ENCODE measurements at regions not wholly inside any gene's neighbourhood (a gene's known extent, or its start where the extent isn't known, plus 50 kb on each side); places are given as distances from the start of the nearest gene placed in this dataset.

- 86 to 89% methylated on average over 9 of the region's 9 CpGs for WGBS, 2 donors
- H3K9me3 ChIP-seq: no peaks in the 10 kb centered on the region
- no peak for TF ChIP-seq CTCF (IDR thresholded peaks at IDR 0.05)
- no peak overlapping the region for H3K27ac ChIP-seq
- peaks cover 6 to 24% (median 14%) of the 10 kb centered on the region in 9 donors for H3K4me1 ChIP-seq
- peaks cover 0 to 4% (median 0%) of the 10 kb centered on the region in 7 donors for H3K27me3 ChIP-seq
- ATAC-seq (peak in 1 of 8 donors; percentile 6), DNase-seq (no peak)
- intact Hi-C loops (cut with DNase I): loop anchor here in 2 of 10 donors (5.0 kb wide), 2 partner anchors 50 to 95 kb away; no protein-coding TSS in a partner anchor
- no peak overlapping the region for H3K4me3 ChIP-seq
- no peaks in the 10 kb centered on the region for H3K36me3 ChIP-seq
Observed at GRCh38 chr3:184467171-184467570, 87.3 kb downstream of the CHRD start.

GRCh38 chr3:184470551-184470950, 90.7 kb downstream of the CHRD start:
- peaks cover 0 to 7% (median 0%) of the 10 kb centered on the region in 11 donors for H3K9me3 ChIP-seq
- H3K36me3 ChIP-seq: no peaks in the 10 kb centered on the region
- DNase-seq (no peak), ATAC-seq (no peak)
- intact Hi-C loops (cut with DNase I): loop anchor here in 1 of 10 donors (5.0 kb wide), 1 partner anchor 42 kb away; no protein-coding TSS in a partner anchor
- H3K27me3 ChIP-seq: peaks cover 0 to 14% (median 0%) of the 10 kb centered on the region in 7 donors
- peak overlapping the region in 1 of 10 donors; percentile 6 for H3K27ac ChIP-seq
- no peak for TF ChIP-seq CTCF (IDR thresholded peaks at IDR 0.05)
- 63 to 67% methylated on average over 6 of the region's 6 CpGs for WGBS, 2 donors
- peaks cover 6 to 36% (median 14%) of the 10 kb centered on the region in 9 donors for H3K4me1 ChIP-seq
- H3K4me3 ChIP-seq: no peak overlapping the region

- H3K4me1 ChIP-seq: peaks cover under 1 to 27% (median 6%) of the 10 kb centered on the region in 9 donors
- no peak overlapping the region for H3K4me3 ChIP-seq
- intact Hi-C loops (cut with DNase I): loop anchor here in 1 of 10 donors (5.0 kb wide), 1 partner anchor 41 kb away; no protein-coding TSS in a partner anchor
- peaks cover 0 to 12% (median 0%) of the 10 kb centered on the region in 11 donors for H3K9me3 ChIP-seq
- DNase-seq (no peak), ATAC-seq (no peak)
- H3K27ac ChIP-seq: no peak overlapping the region
- no peak for TF ChIP-seq CTCF (IDR thresholded peaks at IDR 0.05)
- peaks cover 0 to 14% (median 0%) of the 10 kb centered on the region in 7 donors for H3K27me3 ChIP-seq
- no peaks in the 10 kb centered on the region for H3K36me3 ChIP-seq
- WGBS, 2 donors: 63 to 86% methylated on average over 3 of the region's 3 CpGs
Observed at GRCh38 chr3:184471439-184471838, 90.1 kb upstream of the EPHB3 start.

GRCh38 chr3:184472723-184473428, 88.7 kb upstream of the EPHB3 start:
- DNase-seq (peak in 1 of 2 donors; percentile 50), ATAC-seq (peak; percentile 62 to 92 (median 81))
- Histone ChIP-seq H3K9me3 (peaks cover 0 to 14% (median 0%) of the 10 kb centered on the region in 11 donors), H3K4me1 (peaks cover 0 to 19% (median 0%) of the 10 kb centered on the region in 9 donors), H3K27ac (peak overlapping the region in 6 of 10 donors; percentile 49 to 68 (median 56)), H3K36me3 (no peaks in the 10 kb centered on the region), H3K27me3 (peaks cover 0 to 14% (median 0%) of the 10 kb centered on the region in 7 donors), H3K4me3 (no peak overlapping the region)
- no peak for TF ChIP-seq CTCF (IDR thresholded peaks at IDR 0.05)
- 61 to 63% methylated on average over 12 of the region's 12 CpGs for WGBS, 2 donors
- intact Hi-C loops (cut with DNase I): loop anchor here in 1 of 10 donors (5.0 kb wide), 1 partner anchor 39 kb away; no protein-coding TSS in a partner anchor

All from heart right ventricle (tissue), 16 donors.